GM19238 (cell line): ENCODE measurements at regions not wholly inside any gene's neighbourhood (a gene's known extent, or its start where the extent isn't known, plus 50 kb on each side); places are given as distances from the start of the nearest gene placed in this dataset.
A peak's percentile ranks its signal among the peaks of the same experiment; 100 is the strongest.
"Not testable (repeated sequence)": the region's sequence is repeated elsewhere in the genome, so short reads cannot be mapped to it uniquely, and the experiment has no call there.

ENCODE experiments used
- DNase-seq: peaks from one replicate; pipeline ENCODE4 v3.0.0; 2011; ENCODE audit warnings: low spot score; ENCODE audit not compliant: insufficient read length

DNA sequence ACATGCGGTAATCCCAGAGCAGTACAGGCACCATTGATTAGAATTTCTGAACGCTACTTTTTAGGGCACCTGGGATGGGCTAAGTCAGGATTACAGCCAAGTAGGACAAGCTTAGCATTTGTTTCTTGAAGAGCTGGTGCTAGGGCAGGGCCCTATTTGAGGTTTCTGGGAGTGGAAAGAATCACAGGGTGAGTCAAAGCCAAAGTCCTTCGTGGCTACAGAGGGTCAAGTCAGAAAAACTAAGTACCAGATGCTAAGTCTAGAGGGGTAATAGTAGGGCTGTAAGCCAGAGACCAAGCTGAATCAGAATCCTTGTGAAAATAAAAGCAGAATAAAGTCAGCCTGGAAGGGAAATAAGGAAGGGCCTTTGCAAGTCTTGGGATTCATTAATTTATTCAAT lies 448.6 kb downstream of the ZIC3 start:
- DNase-seq: no peak

GRCh38 chrX:138018145-138018799 lies 452.3 kb downstream of the ZIC3 start:
- no peak for DNase-seq

- no peak for DNase-seq
These were observed 455.0 kb downstream of the ZIC3 start for GRCh38 chrX:138020941-138021340.

- peak; percentile 4 for DNase-seq
These were observed 460.3 kb downstream of the ZIC3 start for GRCh38 chrX:138026211-138026610.

DNA sequence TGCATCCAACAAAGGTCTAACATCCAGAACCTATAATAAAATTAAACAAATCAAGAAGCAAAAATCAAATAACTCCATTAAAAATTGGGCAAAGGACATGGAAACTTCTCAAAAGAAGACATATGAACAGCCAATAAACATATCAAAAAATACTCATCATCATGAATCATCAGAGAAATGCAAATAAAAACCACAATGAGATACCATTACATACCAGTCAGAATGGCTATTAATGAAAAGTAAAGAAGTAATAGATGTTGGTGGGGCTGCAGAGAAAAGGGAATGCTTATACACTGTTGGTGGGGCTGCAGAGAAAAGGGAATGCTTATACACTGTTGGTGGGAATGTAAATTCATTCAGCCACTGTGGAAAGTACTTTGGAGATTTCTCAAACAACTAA lies 465.8 kb downstream of the ZIC3 start:
- no peak for DNase-seq

DNA sequence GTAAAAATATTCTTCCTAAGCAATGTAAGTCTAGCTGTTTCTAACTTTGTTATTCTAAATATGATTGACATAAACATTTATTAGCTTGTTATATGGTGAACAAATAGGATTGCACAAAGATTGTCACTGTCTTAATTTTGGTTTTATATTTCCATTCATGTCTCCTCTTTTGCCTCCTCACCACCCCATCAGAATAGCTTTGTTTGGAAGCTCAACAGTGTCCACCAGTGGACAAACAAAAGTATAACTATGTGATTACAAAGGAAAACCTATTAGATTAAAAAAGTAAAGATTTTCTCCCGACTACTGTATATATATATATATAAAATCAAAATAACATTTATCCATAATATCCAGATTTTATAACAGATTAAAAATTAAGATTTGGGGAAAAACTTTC lies 468.2 kb downstream of the ZIC3 start:
- DNase-seq: no peak

DNA sequence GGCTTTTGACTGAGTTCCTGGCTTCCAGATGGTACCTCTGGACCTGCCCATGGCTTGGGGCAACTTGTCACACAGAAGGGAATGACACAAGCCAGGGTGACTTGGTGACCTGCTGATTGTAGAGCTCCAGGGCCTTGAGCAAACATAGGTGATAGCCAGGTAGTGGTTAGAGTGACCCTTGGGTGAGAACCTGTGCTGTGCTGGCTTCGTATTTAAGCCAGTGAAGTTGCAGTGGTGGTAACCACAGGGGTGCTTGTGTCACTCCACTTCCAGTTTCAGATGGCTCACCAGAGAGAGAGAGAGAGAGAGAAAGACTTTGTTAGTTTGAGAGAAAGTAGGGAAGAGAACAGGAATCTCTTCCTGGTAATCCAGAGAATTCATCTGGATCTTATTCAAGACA lies 471.6 kb downstream of the ZIC3 start:
- no peak for DNase-seq

- no peak for DNase-seq
These were observed 492.0 kb downstream of the ZIC3 start for GRCh38 chrX:138057883-138058282.

GRCh38 chrX:138058931-138059330 lies 493.0 kb downstream of the ZIC3 start:
- no peak for DNase-seq

DNA sequence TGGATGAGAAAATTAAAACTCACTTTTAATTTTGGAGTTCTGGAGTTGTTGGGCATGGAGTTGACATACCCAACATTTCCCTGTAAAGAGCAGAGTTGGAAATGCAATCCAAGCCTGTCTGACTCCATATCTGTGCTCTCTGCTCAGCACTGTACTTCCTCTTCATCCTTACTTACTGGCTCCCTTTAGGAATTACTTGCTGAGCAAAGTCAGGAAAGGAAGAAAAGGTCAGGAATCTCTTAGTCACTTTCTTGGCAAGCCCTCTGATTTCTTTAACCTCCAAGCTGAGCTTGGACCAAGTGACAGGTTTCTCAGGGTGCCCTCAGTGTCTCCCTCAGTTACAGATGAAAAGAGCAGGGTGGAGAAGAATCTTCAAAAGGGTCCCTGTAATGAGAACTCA lies 501.5 kb downstream of the ZIC3 start:
- DNase-seq: no peak

DNA sequence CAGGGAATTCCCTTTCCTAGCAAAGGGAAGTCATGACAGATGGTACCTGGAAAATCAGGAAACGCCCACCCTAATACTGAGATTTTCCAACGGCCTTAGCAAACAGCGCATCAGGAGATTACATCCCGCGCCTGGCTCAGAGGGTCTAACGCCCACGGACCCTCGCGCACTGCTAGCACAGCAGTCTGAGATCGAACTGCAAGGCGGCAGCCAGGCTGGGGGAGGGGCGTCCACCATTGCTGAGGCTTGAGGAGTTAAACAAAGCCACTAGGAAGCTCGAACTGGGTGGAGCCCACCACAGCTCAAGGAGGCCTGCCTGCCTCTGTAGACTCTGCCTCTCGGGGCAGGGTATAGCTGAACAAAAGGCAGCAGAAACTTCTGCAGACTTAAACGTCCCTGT lies 507.7 kb downstream of the ZIC3 start:
- no peak for DNase-seq

DNA sequence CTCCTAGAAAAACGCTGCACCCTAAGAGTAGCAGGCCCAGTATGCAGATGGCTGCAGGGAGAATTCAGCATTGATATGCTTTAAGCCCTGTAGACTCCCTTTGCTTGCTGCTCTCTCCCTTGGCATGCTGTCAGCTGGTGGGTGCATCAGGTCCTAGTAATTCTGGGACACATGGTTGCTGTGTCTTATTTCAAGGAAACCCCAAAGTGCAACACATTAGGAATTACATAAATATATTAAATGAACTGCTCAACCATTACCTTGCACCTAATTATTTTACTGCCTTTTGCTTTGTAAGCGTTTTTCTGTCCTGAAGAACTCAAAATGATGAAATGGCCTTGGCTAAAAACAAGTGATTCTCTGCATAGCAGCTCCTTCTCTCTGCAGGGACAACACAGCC lies 516.3 kb downstream of the ZIC3 start:
- DNase-seq: no peak

GRCh38 chrX:138082896-138083295 lies 517.0 kb downstream of the ZIC3 start:
- no peak for DNase-seq

- DNase-seq: not testable (repeated sequence)
These were observed 545.0 kb downstream of the ZIC3 start for GRCh38 chrX:138110910-138111309.

GRCh38 chrX:138127314-138127713 lies 561.4 kb downstream of the ZIC3 start:
- no peak for DNase-seq

- peak; percentile 4 for DNase-seq
These were observed 562.2 kb downstream of the ZIC3 start for GRCh38 chrX:138128027-138128671.

DNA sequence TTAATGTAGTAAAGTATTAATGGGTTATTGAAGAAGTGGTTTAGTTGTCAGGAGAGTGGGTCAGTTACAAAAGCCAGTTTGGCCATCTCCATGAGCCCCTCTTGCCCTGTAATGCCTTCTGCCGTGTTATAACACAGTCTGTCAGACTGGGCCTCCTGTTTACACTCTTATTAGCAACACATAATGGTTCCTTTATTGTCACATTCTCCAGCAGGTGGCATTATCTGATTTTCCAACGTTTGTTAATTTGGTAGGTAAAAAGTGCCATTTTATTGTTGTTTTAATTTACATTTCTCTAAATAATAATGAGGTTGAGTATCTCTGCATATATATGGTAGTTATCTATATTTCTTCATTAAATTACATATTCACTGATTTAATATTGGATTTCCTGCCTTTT lies 560.8 kb downstream of the FGF13 start:
- no peak for DNase-seq

GRCh38 chrX:138157850-138158249 lies 553.7 kb downstream of the FGF13 start:
- DNase-seq: no peak

GRCh38 chrX:138191998-138192397 lies 519.5 kb downstream of the FGF13 start:
- no peak for DNase-seq

- DNase-seq: no peak
These were observed 481.8 kb downstream of the FGF13 start for GRCh38 chrX:138229718-138230117.

DNA sequence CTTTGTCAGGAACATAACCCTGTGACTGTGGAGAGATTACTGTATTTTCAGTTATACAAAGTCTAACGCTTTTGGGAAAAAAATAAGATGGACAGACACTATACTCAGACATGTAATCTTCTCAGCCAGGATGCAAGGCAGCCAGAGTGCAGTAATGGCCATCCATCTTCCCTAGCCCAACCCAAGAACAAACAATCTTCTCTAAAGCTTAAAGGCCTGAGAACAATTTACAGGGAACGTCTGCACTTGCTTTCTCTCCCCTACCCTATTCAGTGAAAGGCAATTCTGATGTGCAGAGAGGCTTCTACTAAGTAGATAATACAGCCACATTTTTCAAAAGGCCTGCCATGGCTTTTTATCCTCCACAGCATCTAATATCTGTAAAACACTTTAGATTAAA lies 471.3 kb downstream of the FGF13 start:
- no peak for DNase-seq

GRCh38 chrX:138254001-138254400 lies 457.5 kb downstream of the FGF13 start:
- DNase-seq: no peak

GRCh38 chrX:138255373-138255772 lies 456.1 kb downstream of the FGF13 start:
- no peak for DNase-seq
